Stimulated activated CD4-positive, alpha-beta T cell treated with anti-CD3 and anti-CD28 coated beads, TNF-alpha, amount 100 ng/mL, for 1 hour (primary cell): ENCODE measurements at regions not wholly inside any gene's neighbourhood (a gene's known extent, or its start where the extent isn't known, plus 50 kb on each side); places are given as distances from the start of the nearest gene placed in this dataset.
"Not testable (repeated sequence)": the region's sequence is repeated elsewhere in the genome, so short reads cannot be mapped to it uniquely, and the experiment has no call there.

ENCODE experiments used
- DNase-seq, 3 donors: peaks; one replicate each; pipeline ENCODE4 v3.0.0-alpha.2; 2020; ENCODE audit warnings: low read depth in 3 of 3, low spot score in 1 of 3

DNA sequence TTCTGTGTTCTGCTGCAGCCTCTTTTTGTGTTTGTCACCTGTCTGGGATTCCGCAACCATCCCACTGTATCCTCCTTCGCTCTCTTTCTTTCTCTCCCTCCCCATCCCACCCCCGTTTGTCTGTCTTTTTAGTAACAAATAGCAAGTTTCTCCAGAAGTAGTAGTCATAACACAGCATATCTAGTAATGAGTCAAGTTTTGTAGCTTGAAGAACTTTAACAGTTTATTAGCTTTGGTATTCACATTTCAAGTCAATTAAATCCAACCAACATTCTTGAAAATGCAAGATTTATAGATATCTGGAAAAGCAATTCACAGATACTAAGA lies 154.1 kb upstream of the MTPN start:
- DNase-seq: no peak

DNA sequence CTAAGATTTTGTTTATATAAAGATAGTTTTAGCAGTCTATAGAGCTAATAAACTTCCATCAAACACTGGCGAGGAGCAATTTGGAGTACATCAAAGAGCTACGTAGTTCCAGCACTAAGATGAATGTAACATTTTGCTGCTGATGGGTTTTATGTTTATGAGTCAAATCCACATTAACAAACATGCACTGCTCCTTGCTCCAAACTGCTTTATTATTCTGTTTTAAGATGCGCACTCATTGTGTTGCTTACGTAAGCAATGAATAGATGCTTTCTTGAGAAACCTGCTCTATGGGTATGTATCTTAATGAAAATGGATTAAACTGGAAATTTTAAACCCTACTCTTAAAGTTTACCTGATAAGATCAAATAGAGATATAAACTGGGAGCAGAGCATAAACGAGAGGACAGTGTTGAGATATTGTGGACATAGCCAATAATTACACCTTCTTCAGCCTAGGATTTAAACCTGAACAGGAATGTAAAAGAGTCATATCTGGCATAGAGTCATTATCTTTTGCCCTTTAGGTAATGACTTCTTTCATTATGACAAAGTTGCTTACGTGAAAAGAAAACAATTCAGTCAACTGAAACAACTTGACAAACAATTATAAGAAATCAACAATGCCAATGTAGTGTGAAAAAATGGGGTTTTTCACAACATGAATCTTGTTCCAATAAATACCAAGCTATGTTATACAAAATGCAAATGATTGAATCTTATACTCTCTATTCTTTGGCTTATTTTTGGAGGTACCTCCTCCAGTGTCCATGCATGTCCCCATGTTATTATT lies 153.5 kb upstream of the MTPN start:
- no peak for DNase-seq

DNA sequence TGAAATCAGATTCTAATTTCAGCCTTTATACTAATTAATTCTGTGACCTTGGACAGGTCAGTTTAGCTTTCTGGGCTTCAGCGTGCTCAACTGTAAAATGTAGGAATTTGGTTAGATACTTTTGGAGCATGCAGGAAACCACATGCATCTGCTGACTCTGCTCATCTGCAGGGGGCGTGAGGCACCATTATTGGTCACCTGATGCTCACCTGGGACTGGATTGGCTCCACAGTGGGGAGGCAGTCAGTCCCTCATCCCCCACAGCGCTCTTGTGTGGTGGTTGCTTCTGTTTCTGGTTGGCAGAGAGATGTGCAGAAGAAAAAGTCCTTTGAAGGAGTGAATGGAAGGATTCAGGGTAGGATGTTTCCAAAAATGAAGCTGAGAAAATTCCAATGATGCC lies 150.9 kb upstream of the MTPN start:
- no peak for DNase-seq

DNA sequence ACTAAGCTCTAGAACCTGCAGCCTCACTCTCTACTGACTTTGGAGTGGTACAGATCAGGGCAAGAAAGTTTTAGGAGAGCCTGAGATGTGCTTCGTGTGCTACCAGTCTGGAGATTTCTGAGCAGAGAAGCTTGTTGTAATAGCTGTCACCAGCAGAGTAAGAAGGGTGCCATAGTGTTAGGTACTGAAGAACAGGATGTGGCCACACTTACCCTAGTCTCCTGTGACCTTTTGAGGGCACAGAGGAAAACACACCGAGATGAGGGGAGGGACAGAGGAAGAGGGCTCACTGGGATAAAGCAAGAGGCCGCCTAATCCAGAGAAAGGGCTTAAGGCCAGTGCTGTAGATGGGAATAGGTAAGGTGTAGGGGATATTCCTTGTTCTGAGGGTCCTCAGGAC lies 146.2 kb upstream of the MTPN start:
- no peak for DNase-seq

DNA sequence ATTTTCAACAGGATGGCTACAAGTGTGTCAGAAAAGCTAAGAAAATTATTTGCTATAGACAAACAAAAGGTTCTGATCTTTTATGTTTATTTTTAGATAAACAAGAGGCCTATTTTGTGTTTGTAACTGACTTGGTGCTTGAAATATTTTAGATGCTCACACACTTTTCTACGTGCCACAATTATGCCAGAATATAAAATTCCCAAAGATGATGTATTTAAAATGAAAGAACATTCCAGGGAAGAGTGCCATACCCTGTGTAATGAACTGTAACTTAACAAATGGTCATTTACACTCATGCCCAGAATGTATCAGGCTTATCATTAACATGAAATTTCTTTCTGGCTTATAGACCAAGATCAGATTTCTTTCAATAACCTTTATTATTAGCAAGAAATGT lies 144.9 kb upstream of the MTPN start:
- DNase-seq: no peak

DNA sequence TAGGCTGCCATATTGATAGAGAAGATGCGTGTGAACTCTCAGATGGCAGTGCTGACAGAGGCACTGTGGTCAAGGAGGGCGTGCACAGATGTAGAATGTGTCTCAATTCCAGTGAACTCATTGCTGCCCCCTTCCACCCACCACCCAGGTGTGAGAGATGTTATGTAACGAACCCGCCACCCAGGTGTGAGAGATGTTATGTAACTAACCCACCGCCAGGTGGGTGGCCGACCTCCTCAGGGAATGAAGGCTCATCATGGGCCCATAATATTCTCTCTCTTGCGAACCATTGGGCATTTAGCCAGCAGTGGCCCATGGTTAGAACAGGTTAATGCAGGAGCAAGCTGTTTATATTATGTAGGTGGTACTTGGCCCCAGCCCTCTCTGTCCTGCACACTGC lies 140.4 kb upstream of the MTPN start:
- DNase-seq: no peak

DNA sequence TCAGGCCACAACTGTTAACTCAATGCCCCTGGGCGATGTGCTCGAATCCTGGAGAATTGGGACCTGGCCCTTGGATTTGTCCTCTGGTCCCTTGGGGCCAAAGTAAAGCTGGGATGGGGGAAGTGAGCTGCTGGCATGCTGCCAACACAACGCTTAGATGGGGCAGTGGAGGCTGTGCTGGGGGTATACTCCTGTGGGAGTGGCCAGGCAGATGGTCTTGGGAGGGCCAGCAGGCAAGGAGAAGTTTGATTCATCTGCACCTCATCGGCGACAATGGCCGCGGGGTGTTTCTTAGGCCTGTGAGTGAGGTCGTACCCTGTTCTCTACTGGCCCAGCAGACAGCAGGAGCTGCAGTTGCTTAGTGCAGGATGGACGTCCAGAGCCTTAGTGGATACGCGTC lies 139.0 kb upstream of the MTPN start:
- no peak for DNase-seq

DNA sequence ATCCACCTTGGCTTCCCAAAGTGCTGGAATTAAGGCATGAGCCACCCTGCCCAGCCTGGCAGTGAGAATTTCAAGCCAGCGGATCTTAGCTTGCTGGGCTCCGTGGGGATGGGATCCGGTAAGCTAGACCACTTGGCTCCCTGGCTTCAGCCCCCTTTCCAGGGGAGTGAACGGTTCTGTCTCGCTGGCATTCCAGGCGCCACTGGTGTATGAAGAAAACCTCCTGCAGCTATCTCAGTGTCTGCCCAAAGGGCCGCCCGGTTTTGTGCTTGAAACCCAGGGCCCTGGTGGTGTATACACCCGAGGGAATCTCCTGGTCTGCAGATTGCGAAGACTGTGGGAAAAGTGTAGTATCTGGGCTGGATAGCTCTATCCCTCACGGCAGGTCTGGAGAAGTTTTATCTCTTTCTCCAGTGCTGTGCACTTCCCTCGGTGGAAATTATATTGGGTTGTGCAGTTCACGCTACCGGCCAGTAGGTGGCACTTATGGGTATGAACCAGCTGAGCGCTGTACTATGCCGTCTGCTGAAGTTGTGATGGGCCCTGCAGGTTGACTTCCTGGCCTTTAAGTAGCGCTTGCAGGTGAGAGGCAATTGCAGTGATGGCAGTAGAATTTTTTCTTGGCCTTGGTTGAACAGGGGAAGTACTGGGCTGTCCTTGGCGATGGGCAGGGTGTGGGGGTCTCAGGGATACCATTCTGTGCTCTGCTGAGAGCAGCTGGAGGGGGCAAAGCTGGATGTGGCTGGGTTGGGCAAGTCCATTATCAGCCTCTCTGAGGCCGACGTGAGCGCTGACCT lies 138.0 kb upstream of the MTPN start:
- peak in 2 of 3 donors; percentile 3 to 8 for DNase-seq

DNA sequence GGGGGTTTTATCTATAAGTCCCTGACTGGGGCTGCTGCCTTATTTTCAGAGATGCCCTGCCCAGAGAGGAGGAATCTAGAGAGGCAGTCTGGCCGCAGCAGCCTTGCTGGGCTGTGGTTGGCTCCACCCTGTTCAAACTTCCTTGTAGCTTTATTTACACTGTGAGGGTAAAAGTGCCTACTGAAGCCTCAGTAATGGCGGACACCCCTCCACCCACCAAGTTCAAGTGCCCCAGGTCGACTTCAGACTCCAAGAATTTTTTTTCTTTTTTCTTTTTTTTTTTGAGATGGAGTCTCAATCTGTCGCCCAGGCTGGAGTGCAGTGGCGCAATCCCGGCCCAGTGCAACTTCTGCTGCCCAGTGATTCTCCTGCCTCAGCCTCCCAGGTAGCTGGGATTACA lies 137.3 kb upstream of the MTPN start:
- not testable (repeated sequence) for DNase-seq

DNA sequence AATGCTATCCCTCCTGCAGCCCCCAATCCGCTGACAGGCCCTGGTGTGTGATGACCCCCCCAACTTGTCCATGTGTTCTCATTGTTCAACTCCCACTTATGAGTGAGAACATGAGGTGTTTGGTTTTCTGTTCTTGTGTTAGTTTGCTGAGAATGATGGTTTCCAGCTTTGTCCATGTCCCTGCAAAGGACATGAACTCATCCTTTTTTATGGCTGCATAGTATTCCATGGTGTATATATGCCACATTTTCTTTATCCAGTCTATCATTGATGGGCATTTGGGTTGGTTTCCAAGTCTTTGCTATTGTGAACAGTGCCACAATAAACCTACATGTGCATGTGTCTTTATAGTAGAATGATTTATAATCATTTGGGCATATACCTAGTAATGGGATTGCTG lies 131.9 kb upstream of the MTPN start:
- not testable (repeated sequence) for DNase-seq

DNA sequence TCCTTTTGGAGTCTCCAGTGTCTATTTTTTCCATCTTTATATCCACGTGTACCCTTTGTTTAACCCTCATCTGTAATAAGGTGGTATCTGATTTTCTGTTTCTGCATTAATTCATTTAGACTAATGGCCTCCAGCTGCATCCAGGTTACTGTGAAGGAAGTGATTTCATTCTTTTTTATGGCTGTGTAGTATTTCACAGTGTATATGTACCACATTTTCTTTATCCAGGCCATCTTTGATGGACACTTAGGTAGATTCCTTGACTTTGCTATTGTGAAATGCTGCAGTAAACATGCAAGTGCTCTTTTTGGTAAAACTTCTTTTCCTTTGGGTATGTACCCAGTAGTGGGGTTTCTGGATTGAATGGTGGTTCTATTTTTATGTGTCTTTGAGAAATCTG lies 128.0 kb upstream of the MTPN start:
- DNase-seq: no peak

DNA sequence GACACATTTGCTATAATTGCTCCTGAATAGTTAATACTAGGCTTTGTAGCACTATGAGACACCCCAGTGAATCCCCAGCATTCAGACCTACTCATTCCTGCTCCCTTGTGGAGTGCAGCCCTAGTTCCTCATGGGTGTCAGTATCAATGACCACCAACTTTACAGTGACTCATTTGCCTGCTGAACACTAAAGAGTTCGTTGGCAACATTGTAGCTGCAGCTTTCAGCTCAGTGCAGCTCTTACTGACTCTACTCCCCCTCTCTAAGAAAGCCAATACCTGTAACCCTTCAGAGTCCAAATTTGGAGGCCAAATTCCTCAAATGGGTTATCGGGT lies 127.1 kb upstream of the MTPN start:
- no peak for DNase-seq

DNA sequence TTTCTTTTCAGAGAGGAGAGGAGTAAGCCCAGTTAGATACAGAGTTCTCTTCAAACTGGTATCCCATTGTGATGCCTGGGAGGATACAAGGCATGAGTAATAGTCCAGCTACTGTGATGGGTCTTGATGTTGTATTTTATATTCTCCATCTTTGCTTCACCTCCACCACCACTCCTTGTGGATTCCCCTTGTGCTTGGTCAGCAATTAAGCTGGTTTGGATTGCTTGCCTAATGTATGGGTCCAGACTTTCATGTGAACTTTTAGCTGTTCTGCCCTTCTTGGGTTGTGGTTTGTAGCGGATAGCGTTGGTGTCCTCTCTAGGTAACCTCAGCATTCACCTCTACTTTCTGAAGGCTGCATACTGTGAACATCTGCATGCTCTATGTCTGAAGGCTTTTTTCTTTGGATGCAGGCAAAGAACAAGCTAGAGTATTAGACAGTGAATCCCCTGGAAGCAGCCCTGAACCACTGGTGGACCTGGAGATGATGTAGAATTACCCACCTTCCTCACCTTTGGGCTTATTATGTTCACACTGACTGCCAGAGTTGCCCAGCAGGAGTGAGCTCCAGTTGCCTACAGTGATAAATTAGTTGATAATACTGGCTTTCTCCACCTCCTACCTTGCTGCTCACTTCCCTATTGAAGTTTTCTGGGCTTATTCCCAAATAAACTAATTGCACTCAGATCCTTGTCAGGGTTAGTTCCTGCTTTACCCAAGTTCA lies 126.5 kb upstream of the MTPN start:
- no peak for DNase-seq

DNA sequence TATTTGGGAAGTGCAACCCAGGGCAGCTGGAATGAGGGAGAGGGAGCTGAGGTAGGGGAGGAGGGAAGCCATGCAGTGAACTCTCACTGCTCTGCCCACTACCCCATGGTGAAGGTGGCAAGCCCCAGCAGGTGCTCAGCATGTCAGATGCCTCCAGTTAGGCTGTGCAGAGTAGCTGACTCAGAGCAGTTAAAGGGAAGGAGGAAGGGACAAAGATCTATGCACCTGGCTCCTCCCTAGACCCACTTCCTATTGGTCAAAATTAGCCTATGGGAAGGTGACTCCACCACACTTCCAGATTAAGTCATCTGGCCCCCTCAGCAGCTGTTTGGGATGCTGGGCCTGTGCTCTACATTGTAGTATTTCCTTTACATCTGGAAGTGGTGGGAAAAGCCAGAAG lies 125.7 kb upstream of the MTPN start:
- DNase-seq: no peak

DNA sequence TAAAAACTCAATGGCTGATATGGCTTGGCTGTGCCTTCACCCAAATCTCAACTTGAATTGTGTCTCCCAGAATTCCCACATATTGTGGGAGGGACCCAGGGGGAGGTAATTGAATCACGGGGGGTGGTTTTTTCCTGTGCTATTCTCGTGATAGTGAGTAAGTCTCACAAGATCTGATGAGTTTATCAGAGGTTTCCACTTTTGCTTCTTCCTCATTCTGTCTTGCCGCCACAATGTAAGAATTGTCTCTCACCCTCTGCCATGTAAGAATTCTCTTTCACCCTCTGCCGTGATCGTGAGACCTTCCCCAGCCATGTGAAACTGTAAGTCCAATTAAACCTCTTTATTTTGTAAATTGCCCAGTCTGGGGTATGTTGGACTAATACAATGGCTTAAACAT lies 115.6 kb upstream of the MTPN start:
- not testable (repeated sequence) for DNase-seq

DNA sequence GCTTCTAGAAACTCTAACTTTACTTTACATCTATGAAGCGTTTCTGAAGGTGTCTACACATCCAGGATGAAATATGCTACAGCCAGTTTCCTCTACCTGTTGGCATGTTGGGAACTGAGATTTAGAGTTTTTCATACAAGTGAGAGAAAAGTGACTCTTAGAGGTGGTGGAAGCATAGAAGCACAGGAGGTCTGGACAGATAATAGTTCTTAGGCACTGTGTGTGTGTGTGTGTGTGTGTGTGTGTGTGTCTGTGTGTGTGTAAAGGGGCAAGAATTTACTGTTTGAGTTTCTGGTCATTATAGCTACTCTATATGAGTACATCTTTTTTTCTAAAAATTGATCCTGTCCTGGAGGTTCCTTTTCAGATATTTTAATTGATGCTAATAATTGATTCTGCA lies 110.7 kb upstream of the MTPN start:
- no peak for DNase-seq

DNA sequence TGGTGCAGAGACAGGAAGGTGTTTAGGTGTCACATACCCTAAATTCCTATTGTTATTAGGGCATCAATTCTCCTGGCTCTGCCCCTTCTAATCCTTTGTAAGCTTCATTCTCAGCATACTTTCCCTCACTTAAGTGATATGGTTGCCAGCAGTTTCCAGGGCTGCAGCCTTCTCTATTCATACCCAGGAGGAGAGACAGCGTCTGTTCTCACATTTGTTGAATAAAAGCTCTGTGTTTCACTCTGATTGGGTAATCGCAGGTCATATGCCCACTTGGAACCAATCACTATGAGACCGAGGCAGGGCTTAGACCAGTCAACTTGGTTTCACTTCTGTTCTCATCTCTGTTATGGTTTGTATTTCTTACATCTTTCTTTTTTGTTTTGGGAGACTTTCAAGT lies 109.6 kb upstream of the MTPN start:
- DNase-seq: no peak

DNA sequence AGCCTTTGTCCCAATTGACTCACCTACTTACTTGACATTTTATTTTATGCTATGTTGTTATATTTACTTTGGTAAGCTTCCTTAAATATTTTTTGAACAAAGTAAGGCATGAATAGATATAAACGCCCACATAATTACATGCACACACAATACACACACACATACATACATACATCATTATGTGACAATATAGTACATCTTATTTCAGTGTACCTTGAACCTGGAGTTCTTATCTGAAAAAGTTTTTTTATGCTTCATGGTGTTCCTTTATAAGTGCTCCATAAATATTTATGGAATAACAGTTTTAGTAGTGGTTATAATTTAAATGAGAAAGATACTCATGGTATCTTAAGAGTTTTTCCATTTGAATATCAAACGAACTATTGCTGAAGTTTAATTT lies 102.8 kb upstream of the MTPN start:
- DNase-seq: no peak

DNA sequence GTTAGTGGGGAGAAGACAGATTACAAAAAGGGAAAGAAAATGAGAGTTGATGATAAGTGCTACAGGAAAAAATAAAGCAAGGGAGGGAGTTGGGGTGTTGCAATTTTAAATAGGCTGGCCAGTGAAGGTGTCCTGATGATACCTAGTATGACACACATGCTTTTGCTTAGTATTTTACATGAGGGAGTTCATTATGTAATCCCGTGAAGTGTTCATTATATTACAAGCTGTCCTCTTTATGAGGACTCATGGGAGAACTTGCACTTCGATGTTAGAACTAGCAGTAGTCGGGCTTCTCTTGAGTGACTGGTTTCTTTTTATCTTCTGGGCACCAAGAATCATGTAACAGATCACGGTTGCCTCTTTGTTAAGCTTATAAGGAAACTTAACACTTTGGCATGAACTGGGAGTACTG lies 102.3 kb upstream of the MTPN start:
- DNase-seq: no peak

DNA sequence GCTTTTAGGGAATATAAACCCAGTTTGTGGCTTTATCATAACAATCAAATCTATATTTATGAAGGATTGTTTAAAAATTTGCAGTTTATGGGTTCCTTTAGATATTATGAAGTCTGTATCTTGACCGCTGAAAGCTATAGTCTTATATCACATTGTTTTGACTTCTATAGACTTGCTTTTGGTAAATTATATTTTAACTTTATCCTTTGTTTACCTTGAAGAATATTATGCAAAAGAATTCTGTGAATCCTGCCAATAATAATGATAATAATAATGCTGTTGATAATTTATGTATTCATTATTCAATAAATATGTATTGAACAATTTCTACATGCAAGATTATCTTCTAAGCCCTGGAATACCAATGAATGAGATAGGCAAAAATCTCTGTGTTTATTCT lies 101.9 kb upstream of the MTPN start:
- no peak for DNase-seq

DNA sequence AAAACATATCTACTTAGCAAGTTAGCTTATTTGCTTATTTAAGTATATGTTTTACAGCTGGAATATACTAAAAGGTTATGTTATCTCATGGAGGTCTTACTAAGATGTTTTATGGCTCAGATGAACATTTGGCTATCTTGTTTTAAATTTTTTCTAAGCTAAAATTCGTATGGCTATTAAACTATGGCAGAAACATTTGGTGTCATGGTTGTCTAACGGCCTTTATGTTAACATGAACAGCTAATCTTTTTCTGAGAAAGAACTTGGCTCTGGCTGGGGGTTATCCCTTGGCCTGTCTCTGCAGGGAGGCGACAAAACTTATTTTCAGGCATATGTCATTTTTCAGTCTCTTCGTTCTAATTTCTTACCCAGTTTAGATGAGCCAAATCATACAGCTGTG lies 101.5 kb upstream of the MTPN start:
- no peak for DNase-seq

DNA sequence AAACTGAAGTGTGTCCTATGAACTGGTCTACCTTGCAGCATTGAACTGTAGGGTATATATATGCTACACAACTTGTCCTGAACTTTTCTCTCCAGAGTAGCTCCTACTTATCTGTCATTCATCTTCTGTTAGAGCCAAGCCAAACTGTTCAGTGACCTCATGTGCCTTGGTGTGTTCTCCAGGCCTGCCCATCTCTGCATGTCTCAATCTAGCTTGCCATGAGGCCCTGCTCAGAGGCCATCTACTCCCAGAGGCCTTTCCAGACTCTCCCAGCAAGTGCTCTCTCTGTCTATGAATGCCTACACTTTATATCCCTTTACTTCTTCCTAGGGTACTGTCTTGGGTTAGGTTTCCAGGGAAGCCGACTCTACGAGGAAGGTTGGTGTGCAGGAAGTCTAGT lies 99.8 kb upstream of the MTPN start:
- DNase-seq: no peak
